GM04503 (cell line): ENCODE measurements at regions not wholly inside any gene's neighbourhood (a gene's known extent, or its start where the extent isn't known, plus 50 kb on each side); places are given as distances from the start of the nearest gene placed in this dataset.
"Not testable (repeated sequence)": the region's sequence is repeated elsewhere in the genome, so short reads cannot be mapped to it uniquely, and the experiment has no call there.

ENCODE experiments used
- DNase-seq: peaks from one replicate; pipeline ENCODE4 v3.0.0-alpha.2; 2012; ENCODE audit warnings: low read depth

DNA sequence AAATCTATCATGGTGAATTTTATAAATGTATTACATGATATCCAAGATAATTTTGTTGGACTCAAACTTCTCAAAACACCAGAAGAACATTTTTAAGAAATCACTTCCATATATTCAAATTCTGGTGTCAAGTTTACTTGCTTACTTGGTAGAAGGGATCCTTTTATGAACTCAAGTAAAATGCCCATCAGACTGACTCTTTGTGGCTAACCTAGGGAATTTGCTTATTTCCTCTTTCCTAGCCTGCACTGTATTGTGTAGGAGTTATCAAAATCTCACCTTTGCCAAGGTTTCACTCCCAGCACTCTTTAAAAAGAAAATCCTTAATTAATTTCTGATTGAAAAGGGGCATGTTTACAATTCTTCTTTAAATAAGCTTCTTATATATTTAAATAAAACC is 196.5 kb downstream of the DUSP6 start:
- DNase-seq = no peak

DNA sequence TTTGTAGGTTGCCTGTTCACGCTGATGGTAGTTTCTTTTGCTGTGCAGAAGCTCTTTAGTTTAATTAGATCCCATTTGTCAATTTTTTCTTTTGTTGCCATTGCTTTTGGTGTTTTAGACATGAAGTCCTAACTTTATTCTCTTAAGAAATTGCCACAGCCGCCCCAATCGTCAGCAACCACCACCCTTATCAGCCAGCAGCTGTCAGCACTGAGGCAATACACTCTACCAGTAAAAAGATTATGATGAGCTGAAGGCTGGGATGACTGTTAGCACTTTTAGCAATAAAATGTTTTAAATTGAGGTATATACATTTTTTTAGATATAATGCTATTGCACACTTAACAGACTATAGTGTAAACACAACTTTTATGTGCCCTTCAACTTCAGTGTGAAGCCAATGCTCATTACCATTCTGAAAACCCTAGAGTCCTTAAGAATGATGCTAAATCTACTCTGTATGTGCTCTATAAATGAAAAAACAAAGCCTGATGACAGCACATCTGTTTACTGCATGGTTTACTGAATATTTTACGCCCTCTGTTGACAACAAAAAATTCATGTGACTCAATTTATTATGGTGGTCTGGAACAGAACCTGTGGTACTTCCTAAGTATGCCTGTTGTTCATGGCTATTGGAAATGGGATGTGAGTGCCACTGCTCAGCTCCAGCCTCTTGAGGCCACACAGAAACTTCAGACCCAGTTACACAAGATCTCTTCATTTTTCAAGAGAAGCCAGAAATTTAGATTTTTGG is 197.4 kb downstream of the DUSP6 start:
- peak; percentile 51 for DNase-seq

GRCh38 chr12:89153341-89153740 is 199.0 kb downstream of the DUSP6 start:
- DNase-seq = peak; percentile 39

DNA sequence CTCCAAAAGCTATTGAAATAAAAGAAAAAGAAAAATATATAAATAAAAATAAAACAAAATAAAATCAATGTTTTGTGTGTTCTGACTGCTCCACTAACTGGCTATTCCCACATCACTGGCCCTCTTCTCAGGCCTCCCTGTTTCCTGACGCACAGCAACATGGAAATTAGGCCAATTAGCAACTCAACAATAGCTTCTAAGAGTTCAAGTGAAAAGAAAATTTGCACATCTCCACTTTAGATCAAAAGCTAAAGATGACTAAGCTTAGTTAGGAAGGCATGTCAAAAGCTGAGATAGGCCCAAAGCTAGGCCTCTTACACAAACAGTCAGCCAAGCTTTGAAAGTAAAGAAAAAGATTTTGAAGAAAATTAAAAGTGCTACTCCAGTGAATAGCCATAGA is 200.8 kb downstream of the DUSP6 start:
- DNase-seq = no peak

DNA sequence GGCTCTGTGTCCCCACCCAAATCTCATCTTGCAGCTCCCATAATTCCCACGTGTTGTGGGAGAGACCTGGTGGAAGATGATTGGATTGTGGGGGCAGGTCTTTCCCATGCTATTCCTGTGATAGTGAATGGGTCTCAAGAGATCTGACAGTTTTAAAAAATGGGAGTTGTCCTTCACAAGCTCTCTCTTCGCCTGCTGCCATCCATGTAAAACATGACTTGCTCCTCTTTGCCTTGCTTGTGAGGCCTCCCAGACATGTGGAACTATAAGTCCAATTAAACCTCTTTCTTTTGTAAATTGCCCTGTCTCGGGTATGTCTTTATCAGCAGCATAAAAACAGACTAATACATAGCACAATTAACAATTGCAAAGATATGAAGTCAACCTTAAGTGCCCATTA is 201.5 kb downstream of the DUSP6 start:
- DNase-seq = not testable (repeated sequence)

- DNase-seq = no peak
Observed at GRCh38 chr12:89140602-89141238, 211.6 kb downstream of the DUSP6 start.

GRCh38 chr12:89140141-89140540 is 212.2 kb downstream of the DUSP6 start:
- DNase-seq = no peak

DNA sequence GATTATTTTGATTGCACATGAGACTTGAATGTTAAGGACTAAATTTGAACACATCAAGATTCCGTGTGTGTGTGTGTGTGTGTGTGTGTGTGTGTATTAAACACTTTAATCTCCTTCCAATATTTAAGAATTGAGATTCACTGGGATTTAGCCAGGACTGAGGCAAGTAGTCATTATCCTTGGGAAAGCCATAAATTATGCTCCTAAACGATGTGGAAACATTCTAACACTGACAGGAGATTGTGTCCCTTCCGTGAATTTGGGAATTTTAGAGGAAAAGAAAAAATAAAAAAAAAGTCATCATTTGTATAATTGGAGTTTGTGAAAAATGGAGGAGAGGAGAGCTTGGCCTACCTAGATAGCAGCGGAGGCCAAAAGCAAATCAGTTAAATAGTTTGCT is 212.9 kb downstream of the DUSP6 start:
- DNase-seq = no peak

- no peak for DNase-seq
Observed at GRCh38 chr12:89138048-89138852, 214.1 kb downstream of the DUSP6 start.

- DNase-seq = no peak
Observed at GRCh38 chr12:89135976-89136634, 216.2 kb downstream of the DUSP6 start.

GRCh38 chr12:89134213-89134770 is 218.0 kb downstream of the DUSP6 start:
- DNase-seq = no peak

GRCh38 chr12:89129167-89129870 is 223.0 kb downstream of the DUSP6 start:
- DNase-seq = no peak

DNA sequence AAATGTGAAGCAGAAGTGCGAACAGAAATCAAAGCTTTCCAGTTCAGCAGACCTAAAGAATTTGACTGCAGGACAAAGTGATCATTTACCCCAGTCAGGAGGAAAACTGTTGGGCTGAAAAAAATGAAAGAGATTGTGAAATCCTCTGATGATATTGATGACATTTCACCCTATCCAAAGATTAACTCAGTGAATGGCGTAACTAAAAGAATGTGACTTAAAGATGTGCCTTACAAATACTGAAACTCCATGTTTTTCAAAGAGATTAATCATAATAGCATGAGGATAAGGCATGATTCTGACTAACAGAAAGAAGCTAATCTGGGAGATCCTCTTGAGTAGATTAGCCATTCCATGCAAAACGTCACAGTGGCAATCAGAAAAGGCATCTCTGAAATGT is 225.6 kb downstream of the DUSP6 start:
- DNase-seq = no peak

DNA sequence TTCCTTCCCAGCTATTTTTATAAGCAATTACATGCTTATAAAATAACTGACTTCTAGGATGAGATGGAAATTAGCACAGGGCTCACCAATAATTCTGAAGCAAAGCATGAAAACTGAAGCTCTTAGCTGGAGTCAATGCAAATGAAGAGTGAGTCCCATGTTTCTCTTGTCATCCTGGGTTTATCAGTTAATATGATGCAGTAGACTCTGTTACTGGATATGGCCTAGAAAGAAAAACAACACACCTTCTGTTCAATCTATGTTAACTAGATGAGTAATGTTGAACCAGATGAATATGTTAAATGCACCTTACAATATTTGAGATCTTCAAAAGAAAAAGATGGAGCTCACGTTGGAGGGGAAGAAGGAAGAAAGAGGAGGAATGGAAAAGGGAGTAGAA is 229.4 kb downstream of the DUSP6 start:
- DNase-seq = no peak

DNA sequence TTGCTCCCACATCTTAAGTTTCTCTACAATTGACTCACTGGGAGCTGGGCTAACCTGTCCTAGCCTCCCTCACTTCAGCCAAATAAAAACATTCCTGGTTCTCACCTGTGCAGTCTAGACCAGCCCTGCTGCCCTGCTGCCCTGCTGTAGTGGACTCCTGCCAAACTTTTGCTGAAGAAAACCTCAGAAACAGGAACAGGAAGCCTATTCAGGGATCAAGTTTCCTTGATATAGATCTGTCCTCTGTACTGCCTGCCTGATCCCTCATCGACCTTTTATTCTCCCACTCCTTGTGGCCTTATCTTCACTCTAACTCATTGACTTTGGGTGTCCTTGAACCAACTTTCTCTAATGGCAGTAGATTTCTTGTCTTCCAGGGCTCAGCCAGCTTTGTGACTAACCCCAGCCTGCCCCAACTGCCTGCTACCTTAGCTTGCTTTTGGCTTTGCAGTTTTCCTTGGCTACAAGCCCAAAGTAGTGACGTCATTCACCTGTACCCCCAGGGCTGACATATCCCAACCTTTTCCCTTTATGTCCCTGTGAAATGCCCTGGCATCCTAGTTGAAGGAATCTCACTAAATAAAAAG is 234.8 kb downstream of the DUSP6 start:
- DNase-seq = no peak

DNA sequence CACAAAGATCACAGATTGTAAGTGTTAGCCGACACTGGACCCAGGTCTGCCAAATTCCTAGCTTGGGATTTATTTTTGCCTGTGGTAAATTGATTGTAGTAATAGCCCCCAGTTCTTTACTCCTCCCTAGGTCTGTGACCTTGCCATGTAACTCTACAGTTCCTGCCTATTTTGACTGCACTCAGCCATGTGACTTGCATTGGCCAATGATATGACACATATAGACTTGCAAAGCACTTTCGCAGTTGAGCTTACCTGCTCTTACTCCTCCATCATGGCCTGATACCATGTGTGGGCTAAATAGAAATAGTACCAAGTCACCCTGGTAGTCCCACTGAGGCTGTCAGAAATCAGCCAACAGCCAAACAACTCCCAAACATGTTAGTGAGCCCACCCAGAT is 240.3 kb downstream of the DUSP6 start:
- no peak for DNase-seq

GRCh38 chr12:89108265-89108664 is 244.0 kb downstream of the DUSP6 start:
- no peak for DNase-seq

GRCh38 chr12:89106950-89107349 is 245.4 kb downstream of the DUSP6 start:
- DNase-seq = no peak

- no peak for DNase-seq
Observed at GRCh38 chr12:89105243-89105642, 247.1 kb downstream of the DUSP6 start.

- no peak for DNase-seq
Observed at GRCh38 chr12:89103831-89104230, 248.5 kb downstream of the DUSP6 start.

DNA sequence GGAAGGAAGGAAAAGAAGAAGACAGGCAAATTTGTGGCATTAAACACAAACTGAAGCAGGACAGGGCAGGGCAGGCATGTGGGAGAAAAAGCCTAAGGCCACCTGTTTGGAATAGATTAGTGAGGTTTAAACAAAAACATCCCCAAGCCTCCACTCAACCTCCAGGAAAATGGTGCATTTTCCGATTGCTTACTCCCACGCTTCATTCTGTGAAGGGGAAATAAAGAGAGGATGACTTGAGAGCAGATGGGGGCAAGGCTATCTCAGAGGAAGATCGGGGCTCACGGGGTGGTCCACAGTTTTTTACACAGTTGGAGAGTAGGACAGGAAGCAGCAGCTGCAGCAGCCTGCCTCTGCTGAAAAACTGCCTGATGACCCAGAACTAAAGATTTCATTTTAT is 250.9 kb downstream of the DUSP6 start:
- DNase-seq = no peak
